ENCODE measurements at regions not wholly inside any gene's neighbourhood (a gene's known extent, or its start where the extent isn't known, plus 50 kb on each side); places are given as distances from the start of the nearest gene placed in this dataset.

GRCh38 chr2:150676747-150677383, 189.4 kb upstream of the RND3 start:
- intact Hi-C loops (cut with micrococcal nuclease) = no loop called here
- Histone ChIP-seq H3K36me3 (ENCODE audit: control insufficient read depth in 1 of 2, insufficient read depth in 2 of 2, low read length in 2 of 2) (no peaks in the 10 kb centered on the region), H3K9ac (ENCODE audit: low read length) (no peak overlapping the region), H3K9me2 (ENCODE audit: insufficient read depth) (no peaks in the 10 kb centered on the region), H3K4me1 (ENCODE audit: control insufficient read depth in 1 of 2, insufficient read depth in 2 of 2, low read length in 2 of 2) (no peaks in the 10 kb centered on the region), H3K79me2 (ENCODE audit: insufficient read depth, low read length) (no peaks in the 10 kb centered on the region), H2AFZ (ENCODE audit: low read depth, low read length, poor library complexity, severe bottlenecking) (no peak overlapping the region), H3K9me3 (ENCODE audit: control insufficient read depth in 1 of 2, insufficient read depth in 1 of 2, low read depth in 1 of 2, low read length in 2 of 2) (no peaks in the 10 kb centered on the region), H3K4me3 (replicated peaks in 1 of 2; ENCODE audit: low read depth in 1 of 2, low read length in 2 of 2) (no peak overlapping the region), H3K4me2 (ENCODE audit: low read length) (no peak overlapping the region), H4K20me1 (ENCODE audit: insufficient read depth) (no peaks in the 10 kb centered on the region), H3K27ac (ENCODE audit: low read depth, low read length) (no peak overlapping the region), H3K27me3 (ENCODE audit: insufficient read depth, low read length) (no peaks in the 10 kb centered on the region)
- ChIA-PET CTCF (no interaction called here), POLR2A (no interaction called here), RAD21 (ENCODE audit: low non-redundant PET in 1 of 2, low total read pairs in 2 of 2, uncharacterized antibody in 2 of 2, unreplicated experiment in 2 of 2) (interaction anchor here in 1 of 2 experiments (0.6 kb wide), 1 partner anchor 781 kb away, joined by 4 read pairs; no protein-coding TSS in a partner anchor)
- no TSS peak for BruUV-seq (replicated peaks)
- no peak for TF ChIP-seq ZFX (IDR thresholded peaks at IDR 0.05)
- no peak for TF ChIP-seq POLR2A (IDR thresholded peaks at IDR 0.05; ENCODE audit: borderline replicate concordance, extremely low read depth, insufficient read depth, insufficient read length)
- no peak for TF ChIP-seq EZH2phosphoT487 (IDR thresholded peaks at IDR 0.05; ENCODE audit: borderline replicate concordance)
- no peak for TF ChIP-seq TCF7L2 (IDR thresholded peaks at IDR 0.05; ENCODE audit: borderline replicate concordance, extremely low read depth, insufficient read depth, insufficient read length)
- no peak for TF ChIP-seq SIN3A (IDR thresholded peaks at IDR 0.05; ENCODE audit: low read depth)
- TF ChIP-seq EZH2 (IDR thresholded peaks at IDR 0.05) = no peak
- TF ChIP-seq POLR2AphosphoS5 (IDR thresholded peaks at IDR 0.05; ENCODE audit: low read depth, low read length) = no peak
- no peak for TF ChIP-seq ZNF274 (IDR thresholded peaks at IDR 0.05; ENCODE audit: low read depth, low read length)
- TF ChIP-seq JUND (IDR thresholded peaks at IDR 0.05) = no peak
- TF ChIP-seq FOSL1 (IDR thresholded peaks at IDR 0.05; ENCODE audit: low read depth) = no peak
- no peak for ATAC-seq
- no peak for DNase-seq (ENCODE audit: low read depth, low spot score)

GRCh38 chr2:150675807-150676206, 188.3 kb upstream of the RND3 start:
- ATAC-seq (no peak), DNase-seq (ENCODE audit: low read depth, low spot score) (no peak)
- no peak overlapping the region for H2AFZ ChIP-seq (ENCODE audit: low read depth, low read length, poor library complexity, severe bottlenecking)
- no peak overlapping the region for H3K27ac ChIP-seq (ENCODE audit: low read depth, low read length)
- H3K79me2 ChIP-seq (ENCODE audit: insufficient read depth, low read length) = no peaks in the 10 kb centered on the region
- no peak overlapping the region for H3K4me2 ChIP-seq (ENCODE audit: low read length)
- H3K36me3 ChIP-seq (ENCODE audit: control insufficient read depth in 1 of 2, insufficient read depth in 2 of 2, low read length in 2 of 2) = no peaks in the 10 kb centered on the region
- H3K4me3 ChIP-seq (replicated peaks in 1 of 2; ENCODE audit: low read depth in 1 of 2, low read length in 2 of 2) = no peak overlapping the region
- no peaks in the 10 kb centered on the region for H3K4me1 ChIP-seq (ENCODE audit: control insufficient read depth in 1 of 2, insufficient read depth in 2 of 2, low read length in 2 of 2)
- no peak overlapping the region for H3K9ac ChIP-seq (ENCODE audit: low read length)
- H3K27me3 ChIP-seq (ENCODE audit: insufficient read depth, low read length) = no peaks in the 10 kb centered on the region
- BruUV-seq (replicated peaks) = no TSS peak
- TF ChIP-seq EZH2phosphoT487 (IDR thresholded peaks at IDR 0.05; ENCODE audit: borderline replicate concordance) = no peak
- TF ChIP-seq CEBPB (IDR thresholded peaks at IDR 0.05; ENCODE audit: low read depth) = no peak
- no peak for TF ChIP-seq POLR2AphosphoS5 (IDR thresholded peaks at IDR 0.05; ENCODE audit: low read depth, low read length)
- TF ChIP-seq CBX3 (IDR thresholded peaks at IDR 0.05; ENCODE audit: low read depth) = no peak
- no peak for TF ChIP-seq ZBTB33 (IDR thresholded peaks at IDR 0.05; ENCODE audit: extremely low read depth, insufficient replicate concordance, low read length)
- TF ChIP-seq SIN3A (IDR thresholded peaks at IDR 0.05; ENCODE audit: low read depth) = no peak
- no peak for TF ChIP-seq ZNF274 (IDR thresholded peaks at IDR 0.05; ENCODE audit: low read depth, low read length)
- no peak for TF ChIP-seq SP1 (IDR thresholded peaks at IDR 0.05; ENCODE audit: low read depth)
- no peak for TF ChIP-seq ATF3 (IDR thresholded peaks at IDR 0.05)
- no peak for TF ChIP-seq FOSL1 (IDR thresholded peaks at IDR 0.05; ENCODE audit: low read depth)
- no peak for TF ChIP-seq MAX (IDR thresholded peaks at IDR 0.05)
- CTCF ChIA-PET = no interaction called here
- RAD21 ChIA-PET (ENCODE audit: low non-redundant PET in 1 of 2, low total read pairs in 2 of 2, uncharacterized antibody in 2 of 2, unreplicated experiment in 2 of 2) = no interaction called here
- intact Hi-C loops (cut with micrococcal nuclease) = no loop called here
- H4K20me1 ChIP-seq (ENCODE audit: insufficient read depth) = no peaks in the 10 kb centered on the region
- no peaks in the 10 kb centered on the region for H3K9me3 ChIP-seq (ENCODE audit: control insufficient read depth in 1 of 2, insufficient read depth in 1 of 2, low read depth in 1 of 2, low read length in 2 of 2)
- POLR2A ChIA-PET = no interaction called here
- no peaks in the 10 kb centered on the region for H3K9me2 ChIP-seq (ENCODE audit: insufficient read depth)
